ENCODE measurements at regions not wholly inside any gene's neighbourhood (a gene's known extent, or its start where the extent isn't known, plus 50 kb on each side); places are given as distances from the start of the nearest gene placed in this dataset.

DNA sequence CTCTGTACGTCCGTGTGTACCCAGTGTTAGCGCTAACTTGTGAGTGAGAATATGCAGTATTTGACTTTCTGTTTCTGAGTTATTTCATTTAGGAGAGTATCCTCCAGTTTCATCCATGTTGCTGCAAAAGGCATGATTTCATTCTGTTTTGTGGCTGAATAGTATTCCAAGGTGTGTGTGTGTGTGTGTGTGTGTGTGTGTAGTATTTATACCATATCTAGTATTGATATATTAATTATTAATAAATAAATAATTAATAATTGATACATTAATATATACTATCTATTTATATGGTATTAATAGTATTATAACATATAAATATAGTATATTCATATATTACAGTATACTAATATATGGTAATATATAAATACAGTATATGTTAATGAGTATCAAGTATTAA is 101.8 kb upstream of the CCND2 start:
- Histone ChIP-seq H3K4me2 (ENCODE audit: low read depth, low read length) (no peak overlapping the region), H3K9ac (ENCODE audit: insufficient read depth, low read depth, low read length) (no peak overlapping the region), H3K79me2 (ENCODE audit: insufficient read depth, low read length) (no peaks in the 10 kb centered on the region), H3K4me3 (replicated peaks in 1 of 3; ENCODE audit: insufficient read depth in 1 of 3, low read depth in 2 of 3, low read length in 3 of 3) (no peak overlapping the region), H3K27me3 (ENCODE audit: control insufficient read depth in 1 of 2, insufficient read depth in 2 of 2, low read length in 2 of 2) (no peaks in the 10 kb centered on the region; a peak in 1 of 5 replicates), H3K36me3 (replicated peaks in 1 of 2; ENCODE audit: control insufficient read depth in 1 of 2, insufficient read depth in 2 of 2, low read length in 2 of 2) (no peaks in the 10 kb centered on the region), H3K9me3 (ENCODE audit: low read length) (no peaks in the 10 kb centered on the region), H3K27ac (ENCODE audit: extremely low read length, insufficient read depth, low read length) (no peak overlapping the region), H2AFZ (ENCODE audit: low read length) (no peak overlapping the region), H3K4me1 (ENCODE audit: insufficient read depth, low read length) (no peaks in the 10 kb centered on the region), H4K20me1 (ENCODE audit: insufficient read depth, low read length) (no peaks in the 10 kb centered on the region)
- ChIA-PET POLR2A (no interaction called here), CTCF (ENCODE audit: low intra/inter-chr PET ratio, low total read pairs) (no interaction called here)
- ATAC-seq: no peak
- 43% methylated on average over 3 of the region's 3 CpGs for WGBS (ENCODE audit: low lambda C conversion rate)
- no TSS peak for BruUV-seq (replicated peaks)
- no peak for TF ChIP-seq MYNN (CRISPR knock-in tag; IDR thresholded peaks at IDR 0.05; ENCODE audit: low read depth)
- TF ChIP-seq, protein P1, sequence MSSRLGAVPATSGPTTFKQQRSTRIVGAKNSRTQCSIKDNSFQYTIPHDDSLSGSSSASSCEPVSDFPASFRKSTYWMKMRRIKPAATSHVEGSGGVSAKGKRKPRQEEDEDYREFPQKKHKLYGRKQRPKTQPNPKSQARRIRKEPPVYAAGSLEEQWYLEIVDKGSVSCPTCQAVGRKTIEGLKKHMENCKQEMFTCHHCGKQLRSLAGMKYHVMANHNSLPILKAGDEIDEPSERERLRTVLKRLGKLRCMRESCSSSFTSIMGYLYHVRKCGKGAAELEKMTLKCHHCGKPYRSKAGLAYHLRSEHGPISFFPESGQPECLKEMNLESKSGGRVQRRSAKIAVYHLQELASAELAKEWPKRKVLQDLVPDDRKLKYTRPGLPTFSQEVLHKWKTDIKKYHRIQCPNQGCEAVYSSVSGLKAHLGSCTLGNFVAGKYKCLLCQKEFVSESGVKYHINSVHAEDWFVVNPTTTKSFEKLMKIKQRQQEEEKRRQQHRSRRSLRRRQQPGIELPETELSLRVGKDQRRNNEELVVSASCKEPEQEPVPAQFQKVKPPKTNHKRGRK (CRISPR knock-in tag; IDR thresholded peaks at IDR 0.05): no peak
- no peak for DNase-seq (ENCODE audit: low spot score)
- no peak for FAIRE-seq
- intact Hi-C loops (cut with micrococcal nuclease; ENCODE audit: unreplicated experiment): no loop called here
- in situ Hi-C loops (cut with HindIII; ENCODE audit: extremely low pct_ligation_motif_present, low pct_unique_long_range_greater_than_20kb): no loop called here

- Histone ChIP-seq H3K9me3 (ENCODE audit: low read length) (no peaks in the 10 kb centered on the region), H4K20me1 (ENCODE audit: insufficient read depth, low read length) (no peaks in the 10 kb centered on the region), H3K9ac (ENCODE audit: insufficient read depth, low read depth, low read length) (no peak overlapping the region), H3K4me1 (ENCODE audit: insufficient read depth, low read length) (no peaks in the 10 kb centered on the region), H3K79me2 (ENCODE audit: insufficient read depth, low read length) (no peaks in the 10 kb centered on the region), H3K27me3 (ENCODE audit: control insufficient read depth in 1 of 2, insufficient read depth in 2 of 2, low read length in 2 of 2) (no peaks in the 10 kb centered on the region; a peak in 1 of 5 replicates), H3K27ac (ENCODE audit: extremely low read length, insufficient read depth, low read length) (no peak overlapping the region), H3K4me3 (replicated peaks in 1 of 3; ENCODE audit: insufficient read depth in 1 of 3, low read depth in 2 of 3, low read length in 3 of 3) (no peak overlapping the region), H2AFZ (ENCODE audit: low read length) (no peak overlapping the region), H3K36me3 (replicated peaks in 1 of 2; ENCODE audit: control insufficient read depth in 1 of 2, insufficient read depth in 2 of 2, low read length in 2 of 2) (no peaks in the 10 kb centered on the region), H3K4me2 (ENCODE audit: low read depth, low read length) (no peak overlapping the region)
- BruUV-seq (replicated peaks): no TSS peak
- intact Hi-C loops (cut with micrococcal nuclease; ENCODE audit: unreplicated experiment): no loop called here
- CTCF ChIA-PET (ENCODE audit: low intra/inter-chr PET ratio, low total read pairs): no interaction called here
- TF ChIP-seq ZNF605 (CRISPR knock-in tag; IDR thresholded peaks at IDR 0.05) (no peak), LRRFIP1 (CRISPR knock-in tag; conservative IDR thresholded peaks at IDR 0.05) (no peak), ZKSCAN5 (CRISPR knock-in tag; IDR thresholded peaks at IDR 0.05) (no peak), MIXL1 (CRISPR knock-in tag; IDR thresholded peaks at IDR 0.05) (no peak), KLF9 (CRISPR knock-in tag; IDR thresholded peaks at IDR 0.05; ENCODE audit: low read depth) (no peak), MBD4 (IDR thresholded peaks at IDR 0.05; ENCODE audit: borderline replicate concordance, low read length) (no peak), BRCA1 (CRISPR knock-in tag; IDR thresholded peaks at IDR 0.05) (no peak), ZNF143 (CRISPR knock-in tag; IDR thresholded peaks at IDR 0.05) (no peak), ZNF205 (CRISPR knock-in tag; IDR thresholded peaks at IDR 0.05) (no peak), GPN1 (CRISPR knock-in tag; IDR thresholded peaks at IDR 0.05; ENCODE audit: borderline replicate concordance) (no peak), ZSCAN20 (CRISPR knock-in tag; IDR thresholded peaks at IDR 0.05; ENCODE audit: borderline replicate concordance) (no peak), ATF4 (CRISPR knock-in tag; IDR thresholded peaks at IDR 0.05) (no peak), ATM (IDR thresholded peaks at IDR 0.05; ENCODE audit: borderline replicate concordance) (no peak), IKZF4 (CRISPR knock-in tag; IDR thresholded peaks at IDR 0.05; ENCODE audit: borderline replicate concordance, low read depth, not compliant biosample characterization) (no peak)
- WGBS (ENCODE audit: low lambda C conversion rate): 76% methylated on average over 4 of the region's 4 CpGs
- in situ Hi-C loops (cut with HindIII; ENCODE audit: extremely low pct_ligation_motif_present, low pct_unique_long_range_greater_than_20kb): no loop called here
- DNase-seq (ENCODE audit: low spot score) (no peak), ATAC-seq (no peak), FAIRE-seq (no peak)
- POLR2A ChIA-PET: no interaction called here
Observed at GRCh38 chr12:4169959-4170358, 103.6 kb upstream of the CCND2 start.
